Fibroblast of peridontal ligament (primary cell): ENCODE measurements at regions not wholly inside any gene's neighbourhood (a gene's known extent, or its start where the extent isn't known, plus 50 kb on each side); places are given as distances from the start of the nearest gene placed in this dataset.

ENCODE experiments used
- DNase-seq: peaks from one replicate; pipeline ENCODE4 v3.0.0-alpha.2; 2010; ENCODE audit errors: extremely low read depth

DNA sequence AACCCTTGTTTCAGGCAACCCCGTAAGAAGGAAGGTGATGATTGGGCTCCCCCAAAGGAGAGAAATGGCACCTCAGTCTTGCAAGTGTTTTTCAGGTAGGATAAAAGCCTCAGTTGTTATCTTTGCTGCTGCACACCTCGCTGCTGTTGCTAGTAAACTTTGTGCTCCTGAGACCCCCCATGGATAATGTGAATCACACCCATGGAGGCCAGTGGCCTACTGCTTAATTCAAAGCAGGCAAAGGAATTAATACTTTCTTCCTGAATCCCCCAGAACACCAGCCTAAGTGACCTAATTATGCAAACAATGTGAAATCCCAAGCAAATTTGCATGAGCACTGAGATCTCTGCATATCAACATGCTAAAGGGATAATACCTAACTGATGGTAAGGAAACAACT lies 337.5 kb downstream of the GRIA2 start:
- DNase-seq = no peak

DNA sequence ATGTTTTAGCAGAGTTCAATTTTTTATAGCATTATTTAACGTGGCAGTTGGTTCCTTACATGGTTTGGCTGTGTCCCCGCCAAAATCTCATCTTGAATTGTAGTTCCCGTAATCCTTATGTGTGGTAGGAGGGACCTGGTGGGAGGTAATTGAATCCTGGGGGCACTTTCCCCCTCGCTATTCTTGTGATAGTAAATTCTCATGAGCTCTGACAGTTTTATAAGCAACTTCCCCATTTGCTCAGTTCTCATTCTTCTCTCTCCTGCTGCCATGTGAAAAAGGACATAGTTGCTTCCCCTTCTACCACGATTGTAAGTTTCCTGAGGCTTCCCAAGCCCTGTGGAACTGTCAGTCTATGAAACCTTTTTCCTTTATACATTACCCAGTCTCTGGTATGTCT lies 329.5 kb downstream of the GRIA2 start:
- no peak for DNase-seq

DNA sequence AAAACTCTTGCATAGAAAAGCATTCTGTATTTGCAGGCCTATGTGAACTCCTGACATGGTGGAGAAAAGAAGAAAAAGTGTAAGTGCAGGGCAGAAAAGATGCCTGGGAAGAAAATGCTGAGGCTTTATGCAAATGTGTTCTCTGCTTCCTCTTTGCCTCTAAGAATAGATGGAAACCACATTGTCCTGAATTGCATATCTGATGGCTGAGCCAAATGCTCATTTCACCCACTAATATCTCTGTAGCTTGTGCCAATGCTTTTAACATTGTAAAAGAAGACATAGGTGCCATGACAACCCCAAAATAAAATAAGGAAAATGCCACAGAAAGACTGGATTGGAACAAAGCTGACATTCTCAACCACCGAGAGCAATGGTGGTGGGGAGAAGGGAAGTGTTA lies 307.4 kb downstream of the GRIA2 start:
- DNase-seq = no peak

DNA sequence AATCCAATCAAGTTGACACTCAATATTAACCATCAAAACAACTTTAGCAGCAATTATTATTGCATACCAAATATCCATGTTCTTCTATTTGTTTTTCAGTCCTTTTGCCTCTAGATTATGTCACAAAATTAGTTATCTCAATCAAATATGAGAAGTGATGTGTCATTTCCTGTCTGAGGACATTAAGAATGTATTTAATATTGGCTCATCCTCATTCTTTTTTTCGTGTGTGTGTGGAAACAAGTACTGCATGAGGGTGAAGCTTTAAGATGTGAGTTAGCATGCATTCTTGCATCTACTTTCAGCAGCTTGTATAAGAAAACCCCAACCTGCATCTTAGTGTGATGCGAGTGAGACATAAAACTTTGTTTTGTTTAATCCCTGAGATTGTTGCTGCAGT lies 301.4 kb downstream of the GRIA2 start:
- no peak for DNase-seq

DNA sequence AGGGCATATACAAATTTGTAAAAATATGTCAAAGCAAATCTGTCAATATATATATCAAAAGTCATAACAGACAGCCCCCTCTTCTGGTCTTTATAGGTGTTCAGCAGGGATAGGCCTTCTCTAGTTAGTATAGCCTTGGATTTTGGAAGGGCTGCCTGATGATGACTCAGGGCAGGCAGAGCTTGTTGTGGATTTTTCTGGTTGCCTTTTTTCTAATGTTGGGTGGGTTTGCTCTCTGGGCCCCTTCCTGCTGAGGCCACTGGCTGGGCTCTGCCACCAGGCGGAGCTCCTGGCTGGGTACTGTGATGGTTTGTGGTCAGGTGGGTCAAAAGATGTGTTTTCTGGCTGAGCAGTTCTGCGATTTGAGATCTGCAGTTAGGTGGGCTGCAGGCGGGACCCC lies 294.2 kb downstream of the GRIA2 start:
- no peak for DNase-seq

DNA sequence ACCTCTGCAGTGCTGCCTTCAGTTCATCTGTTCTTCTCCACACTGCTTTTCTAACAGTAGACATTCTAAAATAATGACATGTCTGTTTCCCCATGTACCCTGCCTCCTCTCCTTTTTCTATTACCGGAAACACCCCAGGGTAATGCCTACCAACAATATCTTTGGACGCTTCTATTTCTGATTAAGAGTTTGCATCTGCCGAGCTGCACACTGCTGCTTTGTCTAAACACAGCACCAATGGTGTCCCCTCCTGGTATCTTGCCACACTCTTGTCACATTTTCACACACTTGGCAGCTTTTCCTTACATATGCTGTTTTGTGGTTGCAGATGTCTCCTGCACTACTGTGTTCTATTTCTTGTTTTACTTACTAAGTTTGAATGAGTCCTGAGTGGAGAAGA lies 288.8 kb downstream of the GRIA2 start:
- no peak for DNase-seq

DNA sequence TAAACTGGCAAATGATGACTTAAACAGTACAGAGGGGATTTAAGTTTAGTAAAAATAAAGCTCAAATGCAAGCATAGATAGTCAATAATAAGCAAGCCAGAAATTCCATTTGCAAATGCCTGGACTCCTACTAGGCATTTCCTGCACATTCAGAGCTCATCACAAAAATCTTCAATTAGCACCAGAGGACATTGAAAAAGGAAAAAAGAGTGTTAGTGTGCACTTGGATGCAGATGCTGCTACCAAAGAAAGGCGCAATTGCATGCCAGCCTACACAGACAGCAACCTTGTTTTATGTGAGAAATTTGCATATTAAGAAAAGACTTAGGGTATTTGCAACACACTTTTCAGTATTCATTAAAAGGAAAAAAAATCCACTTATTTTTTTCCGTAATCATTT lies 282.1 kb downstream of the GRIA2 start:
- no peak for DNase-seq

DNA sequence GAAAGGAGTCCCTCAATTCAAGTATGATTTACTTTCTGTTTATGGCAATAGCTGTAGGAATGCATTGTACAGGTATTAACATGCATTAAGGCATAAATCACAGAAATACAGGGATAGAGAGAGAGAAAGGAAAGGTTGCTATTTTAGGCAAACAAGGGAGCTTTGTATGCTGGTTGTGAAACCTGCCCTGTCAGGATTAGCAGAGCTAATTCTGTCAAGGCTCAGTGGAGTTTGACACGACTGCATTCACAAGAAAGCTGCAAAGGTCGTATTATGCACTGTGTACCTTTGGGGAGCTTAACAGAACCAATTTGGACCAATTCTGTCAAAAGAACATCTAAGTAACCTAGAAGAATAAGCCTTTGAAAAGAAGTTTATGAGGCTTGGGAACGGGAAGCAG lies 239.3 kb downstream of the GRIA2 start:
- DNase-seq = no peak

DNA sequence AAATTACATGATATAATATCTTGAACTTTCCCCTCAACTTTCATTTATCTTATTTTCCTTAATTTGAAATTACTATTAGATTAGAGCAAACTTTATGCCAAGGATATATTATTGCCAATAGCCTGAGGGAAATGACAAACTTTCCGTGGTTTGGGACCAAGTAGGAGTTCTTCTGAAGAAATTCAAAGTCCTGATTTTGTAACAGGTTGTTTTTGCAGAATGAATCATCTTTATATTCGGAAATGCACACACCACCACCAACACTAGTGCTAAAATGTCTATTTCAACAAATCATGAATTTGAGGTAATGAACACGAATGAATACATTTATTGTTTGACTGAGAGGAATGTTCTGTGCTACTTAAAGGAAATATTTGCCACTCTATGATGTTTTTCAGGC lies 226.7 kb downstream of the GRIA2 start:
- no peak for DNase-seq

DNA sequence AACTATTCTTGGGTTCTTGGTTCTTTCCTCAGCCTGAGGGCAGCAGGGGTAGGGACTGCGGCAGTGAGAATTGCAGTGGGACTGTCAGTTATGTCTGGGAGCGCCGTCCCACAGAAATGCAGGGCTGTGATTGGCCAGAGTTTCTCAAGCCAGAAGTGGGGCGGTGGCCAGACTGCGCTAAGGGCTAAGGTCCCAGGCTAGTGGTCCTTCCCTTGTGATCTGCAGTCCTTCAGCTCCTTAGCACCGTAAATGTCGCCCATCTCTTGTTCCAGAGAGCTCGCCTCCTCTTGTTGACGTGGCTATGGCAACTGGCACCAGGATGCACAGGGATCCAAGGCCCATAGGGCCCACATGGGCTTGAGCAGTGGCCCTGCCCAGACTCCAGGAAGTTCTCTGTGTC lies 223.5 kb downstream of the GRIA2 start:
- no peak for DNase-seq

DNA sequence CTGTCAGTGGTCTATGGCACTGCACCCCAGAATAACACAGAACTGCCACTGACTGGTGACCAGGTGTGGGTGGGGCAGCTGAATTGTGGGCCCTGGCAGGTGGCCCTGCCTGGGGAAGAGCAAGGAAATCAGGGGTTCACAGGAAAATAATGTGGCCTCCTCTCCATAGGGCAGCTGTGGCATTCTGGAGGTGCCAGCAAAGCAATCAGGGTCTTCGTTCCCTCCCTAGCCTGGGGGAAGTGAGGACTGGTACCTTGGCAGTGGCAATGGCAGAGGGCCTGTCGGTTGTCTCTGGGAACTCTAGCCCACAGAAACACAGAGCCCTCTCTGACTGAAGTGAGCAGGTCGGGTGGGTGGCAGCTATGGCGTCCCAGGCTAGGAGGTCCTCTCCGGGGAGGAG lies 223.0 kb downstream of the GRIA2 start:
- DNase-seq = no peak

DNA sequence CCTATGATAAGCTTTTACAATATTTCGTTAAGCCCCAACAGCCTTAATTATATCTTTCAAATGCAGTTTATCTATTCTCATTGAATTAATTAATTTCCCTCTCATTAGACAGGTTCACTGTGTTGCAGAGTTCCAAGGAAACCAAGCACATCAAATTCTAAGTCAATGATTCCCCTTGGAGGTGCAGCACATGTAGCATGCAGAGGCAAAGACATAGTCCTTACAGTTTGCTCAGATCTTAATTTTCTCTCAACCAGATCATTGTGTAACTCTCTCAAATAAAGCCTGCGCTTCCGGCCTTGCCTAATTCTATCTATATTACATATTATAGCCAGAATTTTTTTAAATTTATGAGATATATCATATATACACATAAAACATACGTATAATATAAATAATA lies 205.4 kb downstream of the GRIA2 start:
- DNase-seq = no peak

DNA sequence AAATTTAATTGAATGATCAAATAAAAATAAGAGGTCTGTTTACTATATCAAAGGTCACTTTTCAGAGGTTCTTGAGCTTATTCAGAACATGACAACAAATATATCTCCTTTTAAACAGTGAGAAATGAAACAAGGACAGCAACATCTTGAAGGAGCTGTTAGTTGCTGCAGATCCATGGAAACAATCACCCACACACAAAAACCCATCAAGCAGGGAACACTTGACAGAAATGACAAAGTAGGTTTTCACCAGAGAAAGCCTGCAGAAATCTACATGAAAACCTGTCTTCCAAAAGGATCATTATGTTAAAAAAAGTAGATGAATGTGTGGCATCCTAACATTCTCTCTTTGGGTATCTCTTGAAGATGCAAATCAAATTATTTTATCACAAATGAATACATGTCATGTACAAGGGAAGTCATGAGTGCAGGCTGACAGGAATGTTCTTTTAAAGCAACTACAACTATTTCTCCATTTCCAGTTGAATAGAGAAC lies 203.0 kb downstream of the GRIA2 start:
- DNase-seq = no peak

DNA sequence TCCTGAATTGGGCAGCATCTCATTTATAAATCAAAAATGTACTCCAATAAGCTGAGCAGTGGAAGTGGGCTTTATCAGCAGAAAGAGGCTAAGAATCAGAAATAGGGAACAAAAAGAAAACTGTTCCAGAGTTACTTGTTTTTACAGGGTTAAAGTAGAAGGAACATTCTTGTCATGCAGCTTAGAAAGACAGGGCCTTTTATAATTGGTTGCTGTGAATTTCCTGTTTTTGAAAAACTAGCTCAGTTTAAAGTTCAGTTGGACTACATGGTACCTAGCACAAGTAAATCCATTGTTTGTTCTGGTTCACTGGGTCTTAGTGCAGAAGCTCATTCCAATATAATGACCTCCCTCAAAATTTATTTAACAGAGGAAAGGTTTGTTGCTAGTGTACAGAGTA lies 200.8 kb downstream of the GRIA2 start:
- DNase-seq = no peak
